MM.1S (cell line): ENCODE measurements at regions not wholly inside any gene's neighbourhood (a gene's known extent, or its start where the extent isn't known, plus 50 kb on each side); places are given as distances from the start of the nearest gene placed in this dataset.
"Not testable (repeated sequence)": the region's sequence is repeated elsewhere in the genome, so short reads cannot be mapped to it uniquely, and the experiment has no call there.

Experiments used
- DNase-seq: peaks from one replicate; pipeline ENCODE4 v3.0.0-alpha.2; 2015
- H2AFZ ChIP-seq: fragments of 300-600 bp; sonication (generic); 2 replicates; pipeline ENCODE4 v1.6.0; 2016; ENCODE audit warnings: antibody characterized with exemption, low read length
- H3F3A ChIP-seq: fragments of 300-600 bp; sonication (generic); 2 replicates; pipeline ENCODE4 v1.6.1; 2016; ENCODE audit warnings: mild to moderate bottlenecking, antibody characterized with exemption, low read length, moderate library complexity, mixed read lengths; ENCODE audit not compliant: insufficient read depth
- H3K27ac ChIP-seq: fragments of 300-600 bp; sonication (generic); 2 replicates; pipeline ENCODE4 v1.5.1; 2016; ENCODE audit warnings: mild to moderate bottlenecking, low read length
- H3K27me3 ChIP-seq: fragments of 300-600 bp; sonication (generic); replicated peaks from 2 replicates; pipeline ENCODE4 v1.6.0; 2016; ENCODE audit warnings: low read length; ENCODE audit not compliant: insufficient read depth
- H3K36me3 ChIP-seq: fragments of 300-600 bp; sonication (generic); replicated peaks from 2 replicates; pipeline ENCODE4 v1.6.1; 2016; ENCODE audit warnings: mild to moderate bottlenecking, low read length, mixed read lengths; ENCODE audit not compliant: insufficient read depth
- H3K4me1 ChIP-seq: fragments of 300-600 bp; sonication (generic); 2 replicates; pipeline ENCODE4 v1.6.1; 2016; ENCODE audit warnings: low read length, mixed read lengths
- H3K4me2 ChIP-seq: fragments of 300-600 bp; sonication (generic); 2 replicates; pipeline ENCODE4 v1.6.0; 2016; ENCODE audit warnings: low read depth, low read length
- H3K4me3 ChIP-seq: fragments of 300-600 bp; sonication (generic); 2 replicates; pipeline ENCODE4 v1.5.1; 2016; ENCODE audit warnings: low read length, mixed read lengths
- H3K79me2 ChIP-seq: fragments of 300-600 bp; sonication (generic); 2 replicates; pipeline ENCODE4 v1.6.1; 2016; ENCODE audit warnings: mixed run types, low read length, mixed read lengths
- H3K9ac ChIP-seq: fragments of 300-600 bp; sonication (generic); 2 replicates; pipeline ENCODE4 v1.6.1; 2016; ENCODE audit warnings: low read length, mixed read lengths
- H3K9me2 ChIP-seq: fragments of 300-600 bp; sonication (generic); replicated peaks from 2 replicates; pipeline ENCODE4 v1.6.1; 2016; ENCODE audit warnings: mild to moderate bottlenecking, low read length, mixed read lengths; ENCODE audit not compliant: insufficient read depth
- H3K9me3 ChIP-seq: fragments of 300-600 bp; sonication (generic); replicated peaks from 2 replicates; pipeline ENCODE4 v1.6.1; 2016; ENCODE audit warnings: mild to moderate bottlenecking, low read length, mixed read lengths; ENCODE audit not compliant: insufficient read depth
- H4K20me1 ChIP-seq: fragments of 300-600 bp; sonication (generic); 2 replicates; pipeline ENCODE4 v1.6.1; 2016; ENCODE audit warnings: mild to moderate bottlenecking, low read length, moderate library complexity, mixed read lengths; ENCODE audit not compliant: insufficient read depth
- EZH2 ChIP-seq: fragments of 300-600 bp; sonication (generic); optimal IDR thresholded peaks from 2 replicates; pipeline ENCODE3; 2017; ENCODE audit warnings: low read depth, mild to moderate bottlenecking, antibody characterized with exemption, low read length, mixed read lengths
- EZH2phosphoT487 ChIP-seq: fragments of 300-600 bp; sonication (generic); IDR thresholded peaks from 2 replicates; pipeline ENCODE4 v1.6.1; 2018; ENCODE audit warnings: antibody characterized with exemption, low read length
- TF ChIP-seq, protein P1 (sequence below): fragments of 300-600 bp; sonication (generic); IDR thresholded peaks from 2 replicates; pipeline ENCODE4 v1.5.1; 2016; ENCODE audit warnings: antibody characterized with exemption, low read length, mixed read lengths

DNA sequence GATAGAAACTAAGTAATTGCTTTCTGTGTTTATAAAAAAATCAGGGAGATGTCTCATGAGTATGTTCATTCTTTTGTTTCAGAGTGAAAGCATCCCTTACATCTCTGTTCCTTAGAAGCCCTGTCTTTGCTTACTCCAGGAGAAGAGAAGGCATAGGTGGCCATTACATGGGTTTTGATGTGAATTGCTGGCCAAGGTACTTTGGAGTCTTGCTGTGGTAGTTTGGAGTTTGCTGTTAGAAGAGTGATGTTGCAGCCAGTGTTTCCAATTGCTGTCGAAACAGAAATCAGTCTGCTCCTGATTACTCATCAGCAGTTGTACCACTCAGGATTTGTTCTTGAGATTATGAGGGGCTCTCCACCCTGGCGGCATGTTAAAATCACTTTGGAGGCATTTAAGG lies 97.8 kb upstream of the KLHL14 start:
- no peak for TF ChIP-seq EZH2
- no peak for TF ChIP-seq EZH2phosphoT487
- TF ChIP-seq, protein P1, sequence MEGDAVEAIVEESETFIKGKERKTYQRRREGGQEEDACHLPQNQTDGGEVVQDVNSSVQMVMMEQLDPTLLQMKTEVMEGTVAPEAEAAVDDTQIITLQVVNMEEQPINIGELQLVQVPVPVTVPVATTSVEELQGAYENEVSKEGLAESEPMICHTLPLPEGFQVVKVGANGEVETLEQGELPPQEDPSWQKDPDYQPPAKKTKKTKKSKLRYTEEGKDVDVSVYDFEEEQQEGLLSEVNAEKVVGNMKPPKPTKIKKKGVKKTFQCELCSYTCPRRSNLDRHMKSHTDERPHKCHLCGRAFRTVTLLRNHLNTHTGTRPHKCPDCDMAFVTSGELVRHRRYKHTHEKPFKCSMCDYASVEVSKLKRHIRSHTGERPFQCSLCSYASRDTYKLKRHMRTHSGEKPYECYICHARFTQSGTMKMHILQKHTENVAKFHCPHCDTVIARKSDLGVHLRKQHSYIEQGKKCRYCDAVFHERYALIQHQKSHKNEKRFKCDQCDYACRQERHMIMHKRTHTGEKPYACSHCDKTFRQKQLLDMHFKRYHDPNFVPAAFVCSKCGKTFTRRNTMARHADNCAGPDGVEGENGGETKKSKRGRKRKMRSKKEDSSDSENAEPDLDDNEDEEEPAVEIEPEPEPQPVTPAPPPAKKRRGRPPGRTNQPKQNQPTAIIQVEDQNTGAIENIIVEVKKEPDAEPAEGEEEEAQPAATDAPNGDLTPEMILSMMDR: no peak
- H3K27me3 ChIP-seq: no peaks in the 10 kb centered on the region
- H3K79me2 ChIP-seq: no peaks in the 10 kb centered on the region
- no peak overlapping the region for H3K4me3 ChIP-seq
- no peaks in the 10 kb centered on the region for H3K9me3 ChIP-seq
- no peak for DNase-seq
- no peak overlapping the region for H3K4me2 ChIP-seq
- H3K9me2 ChIP-seq: no peaks in the 10 kb centered on the region
- H3K9ac ChIP-seq: no peak overlapping the region
- no peaks in the 10 kb centered on the region for H4K20me1 ChIP-seq
- no peaks in the 10 kb centered on the region for H3K36me3 ChIP-seq
- H3K4me1 ChIP-seq: no peaks in the 10 kb centered on the region
- no peak overlapping the region for H3K27ac ChIP-seq
- H3F3A ChIP-seq: no peaks in the 10 kb centered on the region
- no peak overlapping the region for H2AFZ ChIP-seq

DNA sequence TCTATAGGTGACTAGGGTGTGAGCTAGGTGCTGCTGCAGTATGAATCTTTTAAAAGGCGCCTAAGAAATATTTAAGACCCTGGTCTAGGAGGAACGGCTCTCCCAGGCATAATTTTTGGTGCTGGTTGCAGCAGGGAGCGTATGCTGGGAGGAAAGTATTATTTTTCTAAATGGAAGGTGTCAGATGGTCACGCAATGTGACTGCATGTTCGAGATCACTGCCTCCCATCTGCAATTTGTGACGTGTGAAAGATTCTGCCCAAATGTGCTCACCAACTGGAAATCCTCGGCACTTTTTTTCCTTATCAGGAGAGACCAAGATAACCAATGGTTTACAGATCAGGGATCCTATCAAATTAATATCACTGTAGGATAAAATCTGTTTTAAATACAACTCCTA lies 95.6 kb upstream of the KLHL14 start:
- H3K4me2 ChIP-seq: no peak overlapping the region
- DNase-seq: no peak
- H3K27ac ChIP-seq: no peak overlapping the region
- TF ChIP-seq EZH2: no peak
- no peaks in the 10 kb centered on the region for H3K36me3 ChIP-seq
- H2AFZ ChIP-seq: no peak overlapping the region
- no peaks in the 10 kb centered on the region for H4K20me1 ChIP-seq
- no peaks in the 10 kb centered on the region for H3K27me3 ChIP-seq
- no peaks in the 10 kb centered on the region for H3K4me1 ChIP-seq
- H3K9me3 ChIP-seq: no peaks in the 10 kb centered on the region
- H3K9me2 ChIP-seq: no peaks in the 10 kb centered on the region
- no peak overlapping the region for H3K9ac ChIP-seq
- H3K4me3 ChIP-seq: no peak overlapping the region
- no peaks in the 10 kb centered on the region for H3F3A ChIP-seq
- H3K79me2 ChIP-seq: no peaks in the 10 kb centered on the region

DNA sequence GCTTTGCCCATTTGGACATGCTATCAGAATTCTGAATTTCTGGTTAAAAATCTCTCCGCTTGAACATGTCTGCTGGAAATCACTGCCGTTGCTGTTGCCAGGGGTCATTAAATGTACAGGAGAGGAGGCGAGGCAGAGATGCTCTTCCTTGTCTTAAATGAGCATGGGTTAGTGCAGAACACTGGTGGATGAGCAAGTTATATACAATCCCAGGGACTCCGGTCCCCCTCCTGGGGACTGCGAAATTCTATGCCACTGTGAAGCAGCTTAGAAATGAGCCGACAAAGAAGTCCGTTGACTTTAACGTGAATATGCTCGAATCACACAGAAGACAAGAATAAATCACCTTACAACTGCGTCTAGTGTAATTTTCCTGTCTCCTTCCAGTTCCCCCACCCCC lies 95.1 kb upstream of the KLHL14 start:
- H3F3A ChIP-seq: no peaks in the 10 kb centered on the region
- H3K4me1 ChIP-seq: no peaks in the 10 kb centered on the region
- H2AFZ ChIP-seq: no peak overlapping the region
- H3K9me3 ChIP-seq: no peaks in the 10 kb centered on the region
- TF ChIP-seq, protein P1: no peak
- no peak for TF ChIP-seq EZH2
- H3K79me2 ChIP-seq: no peaks in the 10 kb centered on the region
- no peak overlapping the region for H3K4me3 ChIP-seq
- H4K20me1 ChIP-seq: no peaks in the 10 kb centered on the region
- no peak overlapping the region for H3K9ac ChIP-seq
- DNase-seq: no peak
- H3K4me2 ChIP-seq: no peak overlapping the region
- no peaks in the 10 kb centered on the region for H3K9me2 ChIP-seq
- H3K36me3 ChIP-seq: no peaks in the 10 kb centered on the region
- H3K27ac ChIP-seq: no peak overlapping the region
- no peaks in the 10 kb centered on the region for H3K27me3 ChIP-seq

DNA sequence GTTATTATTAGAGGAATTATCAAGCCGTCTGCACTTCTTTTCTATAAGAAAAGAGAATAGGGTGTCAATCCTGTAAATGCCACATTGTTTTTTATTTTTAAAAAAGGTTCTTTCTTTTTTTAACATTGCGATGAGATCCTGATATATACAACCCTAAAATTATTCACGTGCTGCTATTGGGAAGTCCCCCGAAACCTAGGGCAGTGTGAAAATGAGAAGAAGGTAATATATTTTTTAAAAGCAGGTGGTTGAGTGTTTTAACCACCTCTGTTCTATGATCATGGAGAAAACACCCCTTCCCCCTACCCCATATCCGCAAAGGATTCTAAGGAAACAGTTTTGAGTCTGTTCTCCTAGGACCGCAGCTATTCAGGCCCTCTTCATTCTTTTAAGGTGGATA lies 94.5 kb upstream of the KLHL14 start:
- Histone ChIP-seq H3K36me3 (no peaks in the 10 kb centered on the region), H3F3A (no peaks in the 10 kb centered on the region), H2AFZ (no peak overlapping the region), H3K9me3 (no peaks in the 10 kb centered on the region), H3K9me2 (no peaks in the 10 kb centered on the region), H4K20me1 (no peaks in the 10 kb centered on the region), H3K79me2 (no peaks in the 10 kb centered on the region), H3K27me3 (no peaks in the 10 kb centered on the region), H3K27ac (no peak overlapping the region), H3K4me2 (no peak overlapping the region), H3K4me1 (no peaks in the 10 kb centered on the region), H3K9ac (no peak overlapping the region), H3K4me3 (no peak overlapping the region)
- no peak for DNase-seq
- TF ChIP-seq, protein P1: no peak
- TF ChIP-seq EZH2 (no peak), EZH2phosphoT487 (no peak)

DNA sequence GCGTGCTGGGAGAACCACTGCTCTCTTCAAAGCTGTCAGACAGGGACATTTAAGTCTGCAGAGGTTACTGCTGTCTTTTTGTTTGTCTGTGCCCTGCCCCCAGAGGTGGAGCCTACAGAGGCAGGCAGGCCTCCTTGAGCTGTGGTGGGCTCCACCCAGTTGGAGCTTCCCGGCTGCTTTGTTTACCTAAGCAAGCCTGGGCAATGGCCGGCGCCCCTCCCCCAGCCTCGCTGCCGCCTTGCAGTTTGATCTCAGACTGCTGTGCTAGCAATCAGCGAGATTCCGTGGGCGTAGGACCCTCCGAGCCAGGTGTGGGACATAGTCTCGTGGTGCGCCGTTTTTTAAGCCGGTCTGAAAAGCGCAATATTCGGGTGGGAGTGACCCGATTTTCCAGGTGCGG lies 89.2 kb upstream of the KLHL14 start:
- H3K79me2 ChIP-seq, H3K9me2 ChIP-seq, H3K27ac ChIP-seq, H3K9ac ChIP-seq, H3K4me2 ChIP-seq, H3F3A ChIP-seq, H4K20me1 ChIP-seq, H3K4me1 ChIP-seq, DNase-seq, H3K27me3 ChIP-seq, H3K36me3 ChIP-seq, H3K9me3 ChIP-seq, H2AFZ ChIP-seq, H3K4me3 ChIP-seq: not testable (repeated sequence)
